Endothelial cell of umbilical vein (primary cell): ENCODE measurements at regions not wholly inside any gene's neighbourhood (a gene's known extent, or its start where the extent isn't known, plus 50 kb on each side); places are given as distances from the start of the nearest gene placed in this dataset.

ENCODE experiments used
- BruUV-seq: library from RNA; stranded (reverse); fragments of 400-500 nt; replicated peaks from 2 replicates; lab custom pipeline; 2021; lab: Mats Ljungman, UMichigan
- CTCF ChIA-PET: fragments of 300-600, 350-600 bp; sonication (Branson Sonifier 250); formaldehyde crosslinking; loops from one replicate; lab custom pipeline; 2021; ENCODE audit warnings: antibody characterized with exemption, inconsistent platforms; lab: Charles Lee
- POLR2A ChIA-PET: fragments of 300-600, 350-600 bp; sonication (Branson Sonifier 250); formaldehyde crosslinking; loops from one replicate; lab custom pipeline; 2021; ENCODE audit warnings: antibody characterized with exemption, inconsistent platforms; lab: Charles Lee
- DNase-seq: peaks from one replicate; pipeline ENCODE4 v3.0.0-alpha.2; 2011; ENCODE audit warnings: low read depth, low spot score
- FAIRE-seq: peaks from 2 replicates; lab custom pipeline; 2011; peaks lifted over from hg19 to GRCh38; lab: Jason Lieb, UNC
- H2AFZ ChIP-seq: 2 replicates; pipeline ENCODE4 v1.6.0; 2012; ENCODE audit warnings: low read depth, low read length, control low read depth, inconsistent platforms
- H3K27ac ChIP-seq: 2 replicates; pipeline ENCODE4 v1.5.1; 2011; ENCODE audit warnings: low read depth, mild to moderate bottlenecking, control low read depth, low read length, moderate library complexity; ENCODE audit not compliant: insufficient read depth
- H3K27me3 ChIP-seq, 2 experiments: 2 replicates each; pipeline versions ENCODE4 v1.6.0 to v1.6.1; 2011; ENCODE audit warnings: low read length in 2 of 2, mixed read lengths in 1 of 2; ENCODE audit not compliant: control insufficient read depth in 2 of 2, insufficient read depth in 2 of 2
- H3K36me3 ChIP-seq, 2 experiments: 2 replicates in 1 of 2; 3 replicates in 1 of 2; pipeline ENCODE4 v1.5.1; 2011; ENCODE audit warnings: low read length in 2 of 2, mild to moderate bottlenecking in 1 of 2, moderate library complexity in 1 of 2; ENCODE audit not compliant: control insufficient read depth in 2 of 2, insufficient read depth in 2 of 2; ENCODE audit errors: extremely low read depth in 1 of 2
- H3K4me1 ChIP-seq: 3 replicates; pipeline ENCODE4 v1.5.1; 2011; ENCODE audit warnings: mild to moderate bottlenecking, low read length; ENCODE audit not compliant: control insufficient read depth, insufficient read depth; ENCODE audit errors: extremely low read depth
- H3K4me2 ChIP-seq: 2 replicates; pipeline ENCODE4 v1.6.1; 2011; ENCODE audit warnings: low read length, control low read depth, mixed read lengths; ENCODE audit not compliant: insufficient read depth
- H3K4me3 ChIP-seq, 3 experiments: fragments of 200-600 bp in 1 of 3; sonication (generic), shearing (Covaris generic) in 1 of 3; replicated peaks in 1 of 3; 2 replicates each; pipeline ENCODE4 v1.5.1; 2011 to 2016; ENCODE audit warnings: control low read depth in 3 of 3, low read length in 3 of 3, mild to moderate bottlenecking in 2 of 3, inconsistent platforms in 1 of 3, low read depth in 1 of 3, moderate library complexity in 1 of 3; ENCODE audit not compliant: insufficient read depth in 1 of 3
- H3K79me2 ChIP-seq: 2 replicates; pipeline ENCODE4 v1.6.0; 2012; ENCODE audit warnings: low read length, inconsistent platforms; ENCODE audit not compliant: control insufficient read depth, insufficient read depth
- H3K9ac ChIP-seq: replicated peaks from 2 replicates; pipeline ENCODE3; 2011; ENCODE audit warnings: low read length, control low read depth; ENCODE audit not compliant: insufficient read depth; ENCODE audit errors: extremely low read depth
- H3K9me1 ChIP-seq: replicated peaks from 3 replicates; pipeline ENCODE4 v1.6.0; 2011; ENCODE audit warnings: mild to moderate bottlenecking, low read length; ENCODE audit not compliant: control insufficient read depth, insufficient read depth; ENCODE audit errors: extremely low read depth
- H3K9me3 ChIP-seq: replicated peaks from 2 replicates; pipeline ENCODE4 v1.5.1; 2012; ENCODE audit warnings: low read length, inconsistent platforms; ENCODE audit not compliant: control insufficient read depth, insufficient read depth
- H4K20me1 ChIP-seq: replicated peaks from 2 replicates; pipeline ENCODE3; 2011; ENCODE audit warnings: mild to moderate bottlenecking, low read length; ENCODE audit not compliant: control insufficient read depth, insufficient read depth; ENCODE audit errors: extremely low read depth
- EZH2 ChIP-seq: IDR thresholded peaks from 2 replicates; pipeline ENCODE4 v1.6.1; 2012; ENCODE audit warnings: borderline replicate concordance, low read depth, mild to moderate bottlenecking, moderate library complexity, low read length, inconsistent platforms; ENCODE audit not compliant: severe bottlenecking
- FOS ChIP-seq: IDR thresholded peaks from 2 replicates; pipeline ENCODE4 v1.6.1; 2011; ENCODE audit warnings: mild to moderate bottlenecking, low read length, moderate library complexity, borderline replicate concordance; ENCODE audit not compliant: insufficient read depth
- GATA2 ChIP-seq: IDR thresholded peaks from 2 replicates; pipeline ENCODE4 v1.7.0; 2011; ENCODE audit warnings: low read depth, mild to moderate bottlenecking, moderate library complexity, mixed read lengths, low read length; ENCODE audit not compliant: insufficient read length, insufficient read depth
- JUN ChIP-seq: IDR thresholded peaks from 2 replicates; pipeline ENCODE4 v1.6.1; 2011; ENCODE audit warnings: borderline replicate concordance, low read depth; ENCODE audit not compliant: insufficient read length, insufficient read depth
- MYC ChIP-seq: IDR thresholded peaks from one replicate; pipeline ENCODE4 v1.6.1; 2011; ENCODE audit warnings: mild to moderate bottlenecking, low read depth, low read length
- POLR2A ChIP-seq: IDR thresholded peaks from 2 replicates; pipeline ENCODE4 v1.6.1; 2012; ENCODE audit warnings: low read depth, mild to moderate bottlenecking, control low read depth, low read length
- POLR2AphosphoS5 ChIP-seq: IDR thresholded peaks from 2 replicates; pipeline ENCODE4 v1.6.1; 2012; ENCODE audit warnings: low read depth, mild to moderate bottlenecking, control low read depth, low read length, moderate library complexity; ENCODE audit not compliant: insufficient read depth
- dilution Hi-C: fragments of 300-500 bp; cut with MboI; formaldehyde crosslinking; loops from one replicate; pipeline ENCODE4 v1.15.0; 2019; ENCODE audit warnings: low sequenced_read_pairs; ENCODE audit not compliant: extremely low pct_ligation_motif_present
- intact Hi-C: fragments of 100-400 bp; cut with micrococcal nuclease; formaldehyde crosslinking; loops from one replicate; pipeline ENCODE4 v1.10.0; 2022
- TF ChIP-seq, protein P1 (sequence below): IDR thresholded peaks from 2 replicates; pipeline ENCODE4 v1.6.1; 2011; ENCODE audit not compliant: insufficient read depth, insufficient read length
- TF ChIP-seq, protein P2 (sequence below), 2 donors: IDR thresholded peaks; 1 replicate in 1 of 2; 2 replicates in 1 of 2; pipeline ENCODE4 v1.5.1; 2011; ENCODE audit warnings: low read length in 2 of 2, mild to moderate bottlenecking in 2 of 2, moderate library complexity in 2 of 2, control low read depth in 1 of 2, inconsistent platforms in 1 of 2, low read depth in 1 of 2; ENCODE audit not compliant: insufficient read depth in 1 of 2; ENCODE audit errors: extremely low read depth in 1 of 2

DNA sequence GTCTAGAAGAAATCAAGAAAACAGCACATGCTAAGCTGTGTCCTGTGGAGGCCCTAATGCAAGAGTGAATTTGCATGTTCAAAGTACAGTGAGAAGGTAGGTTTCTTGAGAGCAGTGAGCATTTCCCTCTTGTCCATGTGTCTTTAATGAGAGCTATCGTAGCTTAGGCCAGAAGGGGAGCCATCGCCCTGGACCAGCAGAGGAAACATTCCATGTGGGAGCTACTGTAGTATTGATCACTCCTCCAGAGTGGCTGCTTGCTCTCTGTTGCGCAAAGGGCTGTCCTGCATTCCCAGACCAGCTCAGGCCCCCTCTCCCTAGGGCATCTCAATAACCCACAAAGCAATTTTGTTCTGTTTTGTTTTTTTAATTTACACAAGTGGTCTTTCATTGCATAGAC, 950.1 kb downstream of the CNTNAP5 start:
- BruUV-seq: no TSS peak
- Histone ChIP-seq H3K4me2 (no peak overlapping the region), H3K9me1 (no peaks in the 10 kb centered on the region), H3K36me3 (no peaks in the 10 kb centered on the region), H3K9me3 (peaks cover 5% of the 10 kb centered on the region), H3K79me2 (no peaks in the 10 kb centered on the region), H3K9ac (no peak overlapping the region), H3K27ac (no peak overlapping the region), H2AFZ (no peak overlapping the region), H3K27me3 (no peaks in the 10 kb centered on the region), H3K4me1 (no peaks in the 10 kb centered on the region), H4K20me1 (no peaks in the 10 kb centered on the region), H3K4me3 (no peak overlapping the region)
- dilution Hi-C loops (no loop called here), intact Hi-C loops (no loop called here)
- ChIA-PET POLR2A (no interaction called here), CTCF (no interaction called here)
- DNase-seq: no peak
- TF ChIP-seq POLR2AphosphoS5 (no peak), POLR2A (no peak), GATA2 (no peak), MYC (no peak), FOS (no peak), JUN (no peak), EZH2 (no peak)
- TF ChIP-seq, protein P1, sequence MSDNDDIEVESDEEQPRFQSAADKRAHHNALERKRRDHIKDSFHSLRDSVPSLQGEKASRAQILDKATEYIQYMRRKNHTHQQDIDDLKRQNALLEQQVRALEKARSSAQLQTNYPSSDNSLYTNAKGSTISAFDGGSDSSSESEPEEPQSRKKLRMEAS: no peak
- TF ChIP-seq, protein P2, sequence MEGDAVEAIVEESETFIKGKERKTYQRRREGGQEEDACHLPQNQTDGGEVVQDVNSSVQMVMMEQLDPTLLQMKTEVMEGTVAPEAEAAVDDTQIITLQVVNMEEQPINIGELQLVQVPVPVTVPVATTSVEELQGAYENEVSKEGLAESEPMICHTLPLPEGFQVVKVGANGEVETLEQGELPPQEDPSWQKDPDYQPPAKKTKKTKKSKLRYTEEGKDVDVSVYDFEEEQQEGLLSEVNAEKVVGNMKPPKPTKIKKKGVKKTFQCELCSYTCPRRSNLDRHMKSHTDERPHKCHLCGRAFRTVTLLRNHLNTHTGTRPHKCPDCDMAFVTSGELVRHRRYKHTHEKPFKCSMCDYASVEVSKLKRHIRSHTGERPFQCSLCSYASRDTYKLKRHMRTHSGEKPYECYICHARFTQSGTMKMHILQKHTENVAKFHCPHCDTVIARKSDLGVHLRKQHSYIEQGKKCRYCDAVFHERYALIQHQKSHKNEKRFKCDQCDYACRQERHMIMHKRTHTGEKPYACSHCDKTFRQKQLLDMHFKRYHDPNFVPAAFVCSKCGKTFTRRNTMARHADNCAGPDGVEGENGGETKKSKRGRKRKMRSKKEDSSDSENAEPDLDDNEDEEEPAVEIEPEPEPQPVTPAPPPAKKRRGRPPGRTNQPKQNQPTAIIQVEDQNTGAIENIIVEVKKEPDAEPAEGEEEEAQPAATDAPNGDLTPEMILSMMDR (IDR thresholded peaks at IDR 0.05; ENCODE audit: extremely low read depth in 1 of 2, insufficient read depth in 1 of 2, low read depth in 1 of 2, low read length in 2 of 2): no peak
- no peak for FAIRE-seq
